KOPT-K1 (cell line): ENCODE measurements at regions not wholly inside any gene's neighbourhood (a gene's known extent, or its start where the extent isn't known, plus 50 kb on each side); places are given as distances from the start of the nearest gene placed in this dataset.

Experiments used
- H3K27ac ChIP-seq: fragments of 200-600 bp; sonication (generic); 2 replicates; pipeline ENCODE4 v1.5.1; 2016; ENCODE audit warnings: antibody characterized with exemption, mild to moderate bottlenecking, low read depth, low read length; ENCODE audit not compliant: poor library complexity, severe bottlenecking
- H3K36me3 ChIP-seq: fragments of 200-600 bp; sonication (generic); 2 replicates; pipeline ENCODE4 v1.5.1; 2017; ENCODE audit warnings: antibody characterized with exemption, mild to moderate bottlenecking, low read length, moderate library complexity; ENCODE audit not compliant: insufficient read depth
- H3K9me3 ChIP-seq: fragments of 200-600 bp; sonication (generic); 2 replicates; pipeline ENCODE4 v1.5.1; 2017; ENCODE audit warnings: antibody characterized with exemption, low read length, mild to moderate bottlenecking; ENCODE audit not compliant: insufficient read depth, poor library complexity, severe bottlenecking

DNA sequence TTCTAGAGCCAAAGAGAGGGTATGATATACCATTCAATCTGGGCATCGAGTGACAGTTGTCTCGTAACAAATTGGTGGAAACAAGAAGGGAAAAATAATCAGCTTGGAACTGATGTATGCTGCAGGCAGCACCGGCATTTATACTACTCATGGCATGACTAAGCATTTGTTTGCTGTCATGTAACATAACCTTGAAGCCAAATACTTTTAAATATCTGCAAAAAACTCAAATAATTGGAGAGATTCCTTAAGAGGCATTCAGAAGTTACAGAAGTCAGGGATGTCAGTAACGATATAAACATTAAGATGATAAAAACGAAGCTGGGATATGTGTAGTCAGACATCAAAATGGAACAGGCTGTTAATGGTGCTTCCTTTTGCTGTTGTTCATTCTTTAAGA lies 157.3 kb upstream of the MMADHC start:
- Histone ChIP-seq H3K9me3 (no peaks in the 10 kb centered on the region), H3K36me3 (no peaks in the 10 kb centered on the region), H3K27ac (no peak overlapping the region)

DNA sequence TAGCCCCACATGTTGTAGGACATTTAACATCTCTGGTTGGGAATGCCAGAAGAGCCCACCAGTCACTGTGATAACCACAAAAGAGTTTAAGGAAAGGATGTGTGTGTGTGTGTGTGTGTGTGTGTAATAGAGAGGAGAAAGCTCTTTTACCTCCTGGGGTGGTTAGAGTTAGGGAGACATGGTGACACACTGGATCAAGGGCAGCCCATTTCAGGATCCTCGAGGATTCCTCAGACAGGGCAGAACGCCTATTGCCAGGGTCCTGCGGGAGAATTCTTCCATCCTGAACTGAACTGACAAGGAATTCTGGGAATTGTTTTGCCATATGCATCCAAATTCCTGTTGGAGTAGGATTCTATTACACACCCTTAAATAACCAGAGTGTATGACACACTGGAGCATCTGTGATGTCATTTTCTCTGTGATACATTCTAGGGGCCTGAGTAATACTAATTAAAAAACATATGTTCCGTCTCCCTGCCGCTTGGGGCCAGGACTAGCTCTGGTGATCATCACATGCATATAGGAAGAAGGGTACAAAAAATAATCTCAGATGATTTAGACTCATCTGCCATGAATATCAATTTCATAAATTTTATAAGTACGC lies 156.4 kb upstream of the MMADHC start:
- Histone ChIP-seq H3K36me3 (no peaks in the 10 kb centered on the region), H3K9me3 (no peaks in the 10 kb centered on the region), H3K27ac (no peak overlapping the region)

DNA sequence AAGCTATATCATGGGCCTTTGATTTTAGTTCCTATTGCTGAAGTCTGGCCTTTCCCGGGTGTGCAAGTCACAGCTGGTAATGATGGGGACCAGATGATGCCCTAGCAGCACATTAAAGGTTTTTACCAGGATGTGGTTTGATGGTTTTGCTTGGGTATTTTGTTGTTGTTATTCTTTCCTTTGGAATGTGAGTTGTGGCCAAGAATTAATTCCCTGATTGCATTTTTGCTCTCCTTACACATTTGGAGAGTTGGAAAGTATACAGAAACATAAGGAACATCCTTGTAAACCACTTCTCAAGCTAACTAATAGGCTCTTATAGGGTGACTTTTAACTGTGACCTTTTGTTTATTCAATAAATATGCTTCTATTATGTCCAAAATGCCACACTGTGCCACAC lies 154.1 kb upstream of the MMADHC start:
- H3K36me3 ChIP-seq, result no peaks in the 10 kb centered on the region
- H3K9me3 ChIP-seq, result no peaks in the 10 kb centered on the region
- H3K27ac ChIP-seq, result no peak overlapping the region

DNA sequence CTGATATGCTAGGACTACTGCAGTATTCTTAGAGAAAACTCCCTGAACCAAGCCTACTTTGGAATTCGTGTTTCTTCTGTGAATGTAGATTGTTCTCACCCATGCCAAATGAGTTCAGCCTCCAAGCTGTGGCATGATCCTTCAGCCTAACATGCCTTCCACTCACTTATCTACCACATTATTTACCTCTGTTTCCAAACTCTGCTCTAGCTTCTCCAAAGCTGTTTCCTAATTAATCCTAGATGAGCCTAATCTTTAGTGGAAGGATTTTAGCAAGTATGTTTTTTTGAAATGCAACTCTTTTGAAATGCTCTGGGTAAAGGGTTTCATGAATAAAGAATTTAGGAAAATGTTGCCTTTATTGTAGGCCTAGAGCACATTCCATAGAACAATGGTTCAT lies 152.9 kb upstream of the MMADHC start:
- Histone ChIP-seq H3K36me3 (no peaks in the 10 kb centered on the region), H3K9me3 (no peaks in the 10 kb centered on the region), H3K27ac (no peak overlapping the region)

DNA sequence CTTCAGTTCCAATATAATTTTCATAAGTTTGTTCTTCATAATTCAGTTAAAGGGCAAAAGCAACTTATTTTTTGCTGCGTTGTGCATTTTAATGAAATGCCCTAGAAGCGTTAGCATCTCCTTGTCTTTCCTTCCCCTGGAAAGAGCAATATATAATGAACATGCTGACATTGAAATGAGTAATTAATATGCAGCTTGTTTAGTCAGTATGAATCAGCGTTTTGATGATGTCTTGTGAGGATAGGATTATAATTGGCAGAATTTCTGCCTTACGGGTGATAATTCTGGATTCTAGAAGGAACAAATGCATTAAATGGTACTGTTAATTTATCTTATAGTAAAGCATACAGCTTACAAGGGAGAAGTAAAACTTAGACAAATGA lies 152.3 kb upstream of the MMADHC start:
- no peaks in the 10 kb centered on the region for H3K9me3 ChIP-seq
- no peaks in the 10 kb centered on the region for H3K36me3 ChIP-seq
- H3K27ac ChIP-seq, result no peak overlapping the region

DNA sequence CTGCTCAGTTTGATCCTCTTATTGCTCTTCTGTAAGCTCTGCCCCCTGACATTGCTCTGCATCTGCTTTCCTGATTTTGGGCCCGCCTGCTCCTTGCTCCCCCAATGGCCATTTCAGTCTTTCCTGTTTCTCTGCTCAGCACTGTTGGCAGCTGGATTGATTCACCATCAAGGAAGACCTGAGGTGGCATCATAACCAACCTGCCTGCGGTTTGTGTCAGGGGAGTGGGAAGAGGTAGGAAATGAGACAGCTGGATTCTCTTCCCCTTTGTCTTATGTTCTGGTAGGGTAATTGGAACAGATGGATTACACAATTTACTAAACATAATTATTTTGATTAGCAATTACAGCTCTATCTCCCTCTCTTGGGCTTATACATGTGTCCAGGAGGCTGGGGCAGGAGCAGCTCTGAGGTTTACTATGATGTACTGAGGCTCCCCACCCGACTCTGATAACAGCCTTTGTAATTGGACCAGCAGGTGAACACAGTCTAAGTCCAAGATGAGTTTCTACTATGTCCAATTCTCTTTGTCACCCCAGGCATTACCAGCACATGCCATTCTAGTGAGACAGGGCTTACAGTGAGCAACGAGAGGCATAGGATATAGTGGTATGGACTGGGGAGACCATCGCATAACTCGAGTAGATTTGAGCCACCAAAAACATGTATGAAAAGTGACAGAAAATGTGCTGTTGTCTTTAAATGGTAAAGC lies 151.8 kb upstream of the MMADHC start:
- Histone ChIP-seq H3K36me3 (no peaks in the 10 kb centered on the region), H3K9me3 (no peaks in the 10 kb centered on the region), H3K27ac (no peak overlapping the region)

DNA sequence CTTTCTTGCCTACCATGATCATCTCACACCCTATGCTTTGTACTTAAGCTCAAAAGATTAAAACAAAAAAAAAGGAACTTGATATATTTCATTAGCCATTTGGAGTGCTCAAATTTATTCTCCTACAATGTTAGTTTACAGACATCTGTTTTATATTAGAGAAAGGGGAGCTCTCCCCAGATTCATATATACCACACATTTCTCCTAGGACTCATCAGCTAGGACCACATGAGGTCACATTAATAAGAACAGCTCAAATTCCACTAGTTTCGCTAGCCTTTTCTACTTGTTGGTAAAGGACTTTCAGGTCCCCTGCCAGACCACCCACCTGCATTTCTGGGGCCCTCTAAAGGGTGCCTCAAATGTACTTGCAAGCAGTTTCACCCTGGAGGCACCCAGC lies 151.2 kb upstream of the MMADHC start:
- H3K9me3 ChIP-seq, result no peaks in the 10 kb centered on the region
- no peak overlapping the region for H3K27ac ChIP-seq
- no peaks in the 10 kb centered on the region for H3K36me3 ChIP-seq

DNA sequence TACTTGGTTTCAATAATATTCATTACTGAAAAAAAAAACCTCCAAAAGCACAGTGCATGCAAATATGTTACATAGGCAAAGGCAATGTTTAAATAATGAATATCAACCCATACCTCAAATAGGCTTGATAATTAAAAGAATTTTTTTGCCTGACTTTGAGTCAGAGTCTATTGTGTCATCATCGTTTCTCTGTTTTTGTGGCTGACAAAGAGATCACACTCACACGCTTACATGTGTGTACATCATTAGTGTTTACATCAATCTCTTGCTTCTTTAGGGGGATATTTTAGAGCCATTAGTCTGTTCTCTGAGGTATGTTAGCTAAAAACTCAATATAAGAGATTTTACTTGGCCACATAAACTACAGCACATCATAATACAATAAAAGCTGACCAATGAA lies 150.3 kb upstream of the MMADHC start:
- H3K27ac ChIP-seq, result no peak overlapping the region
- no peaks in the 10 kb centered on the region for H3K36me3 ChIP-seq
- no peaks in the 10 kb centered on the region for H3K9me3 ChIP-seq

DNA sequence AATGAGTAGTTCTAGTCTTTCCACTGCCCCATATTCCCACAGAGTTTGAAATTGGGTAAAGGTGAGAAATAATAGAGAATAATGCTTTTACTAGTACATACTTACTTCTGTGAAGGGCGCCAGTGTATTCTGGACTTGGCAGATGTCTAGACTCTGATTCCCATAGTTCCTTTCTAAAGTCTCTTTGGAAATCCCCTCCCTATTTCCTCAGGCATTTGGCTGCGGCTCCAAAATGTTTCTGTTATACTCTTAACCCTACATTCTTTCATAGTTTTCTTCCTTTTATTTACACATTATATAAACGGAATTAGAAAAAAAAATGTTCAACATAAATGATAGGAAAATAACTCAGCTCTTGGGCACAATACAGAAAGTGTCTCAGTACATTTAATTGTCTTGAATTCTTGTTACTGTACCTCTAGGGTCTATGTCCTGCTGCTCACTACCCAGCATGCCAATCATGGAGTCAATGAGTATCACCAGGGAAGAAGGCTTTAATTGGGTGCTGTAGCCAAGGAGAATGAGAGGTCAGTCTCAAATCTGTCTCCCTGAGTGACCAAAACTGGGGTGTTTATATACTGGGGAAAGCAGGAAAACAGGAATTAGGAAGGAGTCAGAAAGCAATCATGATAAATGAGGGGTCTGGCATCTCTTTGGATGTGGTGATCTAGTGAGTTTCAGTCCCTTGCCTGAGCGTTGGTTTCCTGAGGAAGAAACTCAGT lies 147.8 kb upstream of the MMADHC start:
- Histone ChIP-seq H3K36me3 (no peaks in the 10 kb centered on the region), H3K27ac (no peak overlapping the region), H3K9me3 (no peaks in the 10 kb centered on the region)

DNA sequence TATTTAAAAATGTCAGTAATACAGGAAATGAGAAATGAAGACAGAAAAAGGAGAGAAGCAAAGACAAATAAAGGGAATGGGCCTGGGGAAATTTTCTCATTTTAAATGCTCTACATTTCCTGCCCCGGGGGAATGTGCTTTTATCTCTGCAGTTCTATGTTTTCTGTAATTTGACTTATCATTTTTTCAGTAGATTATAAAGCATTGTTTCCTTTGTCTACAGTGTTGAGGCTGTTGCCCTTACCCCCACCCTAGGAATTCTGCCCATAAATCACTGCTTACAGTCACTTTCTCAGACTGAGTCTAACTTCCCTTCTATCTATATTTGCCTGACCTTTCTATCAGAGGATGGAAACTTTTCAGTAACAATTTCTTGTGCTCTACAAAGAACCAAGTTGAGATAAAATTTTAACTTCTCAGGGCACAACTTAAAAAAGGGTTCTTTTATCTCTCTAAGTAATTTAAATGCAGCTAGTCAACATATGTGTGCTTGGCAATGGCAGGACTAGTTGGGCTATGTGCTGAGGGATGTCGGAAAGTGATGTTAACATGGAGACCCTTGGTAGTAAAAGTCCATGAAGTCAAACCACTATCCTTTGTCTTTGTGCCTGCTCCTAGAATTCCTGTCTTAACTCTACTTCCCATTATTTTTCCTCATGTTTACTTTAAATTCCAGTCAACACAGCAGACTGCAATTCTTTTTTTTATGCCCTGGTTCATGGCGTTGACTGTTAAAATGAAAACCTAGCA lies 146.5 kb upstream of the MMADHC start:
- H3K9me3 ChIP-seq, result no peaks in the 10 kb centered on the region
- no peaks in the 10 kb centered on the region for H3K36me3 ChIP-seq
- H3K27ac ChIP-seq, result no peak overlapping the region

DNA sequence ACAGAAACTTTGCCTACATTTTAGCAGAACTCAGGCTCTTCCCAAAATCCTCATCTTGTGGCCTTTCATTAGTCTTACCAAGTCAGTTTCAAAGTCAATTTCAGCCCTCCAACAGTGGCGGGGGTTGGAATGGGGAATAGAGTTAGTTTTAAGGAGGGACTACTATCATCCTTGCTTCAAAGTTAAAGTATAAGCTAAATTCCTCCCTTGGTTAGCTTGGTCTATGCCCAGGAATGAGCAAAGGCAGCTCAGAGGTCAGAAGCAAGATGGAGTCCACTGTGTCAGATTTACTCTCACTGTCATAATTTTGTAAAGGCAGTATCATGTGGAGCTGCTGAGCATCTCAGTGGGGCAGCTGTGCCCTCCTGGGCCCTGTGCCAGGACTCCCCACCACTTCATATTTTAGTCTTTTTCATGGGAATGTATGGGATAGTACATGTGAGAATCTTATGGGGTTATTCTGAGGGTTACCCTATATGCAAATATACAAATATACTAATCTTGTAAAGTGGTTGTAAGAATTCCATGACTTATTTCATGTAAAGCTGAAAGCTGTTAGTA lies 145.2 kb upstream of the MMADHC start:
- Histone ChIP-seq H3K9me3 (no peaks in the 10 kb centered on the region), H3K36me3 (no peaks in the 10 kb centered on the region), H3K27ac (no peak overlapping the region)

DNA sequence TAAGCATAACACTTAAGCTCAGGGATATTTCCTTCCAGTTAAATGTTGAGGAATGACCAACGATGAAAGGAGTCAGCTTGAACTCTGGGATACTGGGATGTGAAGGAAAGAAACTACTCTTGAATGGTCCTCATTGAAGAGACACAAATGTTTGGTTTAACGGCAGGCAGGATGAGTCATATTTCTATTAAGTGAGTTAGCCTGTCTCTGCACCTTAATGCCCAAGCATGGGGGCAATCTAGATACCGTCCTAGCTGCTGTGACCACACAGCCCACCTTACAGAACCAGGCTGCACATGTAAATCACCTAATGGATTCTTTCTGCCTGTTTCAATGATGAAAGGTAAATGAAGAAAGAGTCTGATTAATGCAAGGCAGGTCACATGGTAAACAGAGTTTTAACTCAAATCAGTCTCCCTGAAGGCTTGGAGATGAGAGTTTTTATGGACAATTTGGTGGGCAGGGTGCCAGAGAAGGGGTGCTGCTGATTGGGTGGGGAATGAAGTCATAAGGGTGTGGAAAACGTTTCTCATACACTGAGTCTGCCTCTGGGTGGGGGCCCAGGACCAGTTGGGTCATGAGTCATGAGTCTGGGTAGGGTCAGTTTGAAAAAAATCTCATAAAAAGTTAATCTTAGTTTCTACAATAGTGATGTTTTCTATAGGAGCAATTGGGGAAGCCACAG lies 144.6 kb upstream of the MMADHC start:
- H3K27ac ChIP-seq, result no peak overlapping the region
- H3K9me3 ChIP-seq, result no peaks in the 10 kb centered on the region
- no peaks in the 10 kb centered on the region for H3K36me3 ChIP-seq

DNA sequence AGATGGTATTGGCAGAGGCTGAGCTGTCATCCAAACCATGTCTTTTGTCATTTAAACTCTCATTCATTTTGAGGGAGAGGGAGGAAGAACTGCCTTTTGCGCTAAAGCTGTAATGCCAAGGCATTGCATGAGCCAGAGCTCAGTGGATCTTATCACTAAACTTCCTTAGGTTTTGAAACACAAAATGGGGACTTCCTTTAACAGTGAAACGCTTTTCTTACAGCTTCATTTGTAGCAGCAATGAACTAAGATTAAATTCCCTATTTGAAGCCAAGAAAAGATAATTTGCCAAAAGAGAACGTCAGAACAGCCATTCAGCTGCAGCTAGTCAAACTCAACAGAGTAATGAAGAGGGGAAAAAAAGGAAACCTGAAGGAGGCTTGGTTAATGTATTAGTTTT lies 143.5 kb upstream of the MMADHC start:
- Histone ChIP-seq H3K9me3 (no peaks in the 10 kb centered on the region), H3K27ac (no peak overlapping the region), H3K36me3 (no peaks in the 10 kb centered on the region)

DNA sequence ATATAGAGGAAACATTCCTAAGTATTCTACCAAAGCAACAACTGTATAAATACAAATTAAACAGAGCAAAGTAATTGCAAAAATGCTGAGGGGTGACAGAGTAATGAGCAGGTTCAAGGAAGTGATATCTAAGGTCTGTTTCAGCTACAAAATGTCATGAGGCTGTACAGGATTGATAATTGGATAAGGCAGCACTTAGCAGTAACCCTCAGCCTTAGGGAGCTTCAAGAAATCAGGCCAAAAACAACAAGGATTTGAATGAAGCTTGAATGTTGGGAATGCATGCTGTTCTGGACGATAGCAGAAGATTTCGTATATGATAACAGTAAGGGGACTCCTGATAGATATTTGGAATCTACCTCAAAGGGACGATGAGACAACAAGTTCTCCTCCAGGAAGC lies 142.0 kb upstream of the MMADHC start:
- H3K9me3 ChIP-seq, result no peaks in the 10 kb centered on the region

More for the DNA sequence above, 142.0 kb upstream of the MMADHC start:
- Histone ChIP-seq H3K27ac (no peak overlapping the region), H3K36me3 (no peaks in the 10 kb centered on the region)
